GM21825 (cell line): ENCODE measurements at regions not wholly inside any gene's neighbourhood (a gene's known extent, or its start where the extent isn't known, plus 50 kb on each side); places are given as distances from the start of the nearest gene placed in this dataset.
"Not testable (repeated sequence)": the region's sequence is repeated elsewhere in the genome, so short reads cannot be mapped to it uniquely, and the experiment has no call there.

ENCODE experiments used
- ATAC-seq: cut with Tn5 transposase; IDR thresholded peaks from one replicate; pipeline ENCODE4 v1.9.1; 2021; ENCODE audit warnings: mild to moderate bottlenecking, moderate library complexity; ENCODE audit not compliant: unreplicated experiment

DNA sequence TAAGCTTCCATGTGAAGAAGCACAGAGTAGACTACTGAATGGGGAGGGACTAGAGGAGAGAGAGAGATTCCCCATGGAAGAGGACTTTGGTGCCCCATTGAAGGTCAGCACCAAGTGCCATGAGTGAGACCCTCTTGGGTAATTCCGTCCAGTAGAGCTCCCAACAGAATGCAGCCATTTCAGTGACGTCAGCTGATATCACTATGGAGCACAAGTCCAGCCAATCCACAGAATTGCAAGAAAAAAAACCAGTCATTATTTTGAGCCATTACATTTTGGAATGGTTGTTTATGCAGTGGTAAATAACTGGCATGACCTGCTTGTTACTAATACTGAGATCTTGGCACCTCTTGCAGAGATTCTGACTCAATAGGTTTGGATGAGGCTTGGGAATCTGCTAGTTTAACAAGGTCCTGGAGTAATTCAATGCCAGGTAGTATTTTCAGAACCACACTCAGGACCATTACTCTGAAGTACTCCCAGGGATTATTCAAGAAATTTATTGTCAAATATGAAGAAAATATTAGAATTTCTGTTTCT lies 52.6 kb upstream of the SP8 start:
- ATAC-seq = no peak

DNA sequence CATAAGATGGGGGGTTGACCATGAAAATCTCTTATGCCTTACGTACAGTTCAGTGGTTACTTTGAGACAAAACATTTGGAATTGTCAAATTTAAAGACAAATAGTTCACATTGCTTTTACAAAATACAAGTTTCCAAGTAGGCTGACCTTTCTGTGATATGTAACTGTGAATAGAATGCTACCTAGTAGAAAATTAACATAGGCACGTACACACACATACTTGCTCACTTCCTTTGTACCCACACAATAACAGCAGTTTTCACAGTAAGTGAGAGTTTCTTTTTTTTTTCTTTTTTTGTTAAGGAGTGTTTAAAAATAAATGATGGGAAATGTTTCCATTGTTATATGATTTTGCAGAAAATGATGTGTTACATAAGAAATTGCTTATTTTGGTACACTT lies 53.3 kb upstream of the SP8 start:
- ATAC-seq = no peak

DNA sequence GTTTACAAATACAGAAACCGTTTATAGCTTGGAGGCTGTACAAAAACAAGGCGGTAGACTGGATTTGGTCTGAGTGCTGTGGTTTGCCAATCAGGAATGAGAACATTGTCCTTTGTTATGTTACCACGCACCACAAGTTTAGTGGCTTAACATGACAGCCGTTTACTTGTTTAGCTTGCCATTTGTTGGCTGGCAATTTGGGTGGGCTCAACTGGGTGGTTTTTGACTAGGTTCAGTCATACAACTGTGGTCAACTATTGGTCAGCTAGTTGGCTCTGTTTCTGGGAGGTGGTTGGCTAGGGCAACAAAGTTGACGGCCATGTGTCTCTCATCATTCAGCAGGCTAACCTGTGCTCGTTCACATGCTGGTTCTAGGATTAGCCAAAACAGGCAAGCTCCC lies 60.1 kb upstream of the SP8 start:
- no peak for ATAC-seq

DNA sequence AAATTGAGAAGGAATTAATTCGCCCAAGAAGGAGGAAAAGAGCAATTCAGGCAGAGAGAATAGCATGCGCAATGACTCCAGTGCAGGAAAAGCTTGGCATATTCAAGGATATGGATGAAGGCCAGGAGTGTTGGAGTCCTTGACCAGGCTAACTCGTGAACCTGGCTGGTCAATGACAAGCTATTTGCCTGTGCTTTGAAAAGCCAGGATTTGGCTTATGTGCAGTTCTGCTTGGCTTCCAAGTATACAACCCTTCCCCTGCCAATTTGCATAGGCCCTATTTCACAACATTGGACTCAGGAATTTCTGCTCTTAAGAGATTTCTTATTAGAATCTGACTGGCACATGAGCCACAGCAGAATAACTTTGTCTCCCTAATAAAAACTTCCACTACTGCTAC lies 72.3 kb upstream of the SP8 start:
- no peak for ATAC-seq

DNA sequence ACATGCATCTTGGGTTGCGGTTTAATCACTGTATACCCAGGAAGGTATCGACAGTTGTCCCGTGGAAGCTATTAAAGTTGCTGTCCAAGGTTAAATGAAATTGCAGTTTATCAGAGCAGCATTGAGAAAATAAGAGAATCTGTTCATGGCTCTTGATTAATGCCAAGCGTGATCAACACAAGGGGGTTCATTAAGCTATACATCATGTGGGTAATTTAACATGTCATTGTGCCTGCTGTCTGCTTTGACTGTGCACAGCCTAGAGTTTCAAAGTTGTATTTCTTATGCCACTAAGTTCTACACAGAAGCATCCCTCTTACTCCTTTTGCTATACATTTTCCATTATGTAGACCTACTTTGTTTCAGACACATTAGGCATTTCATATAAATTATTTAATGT lies 74.8 kb upstream of the SP8 start:
- no peak for ATAC-seq

DNA sequence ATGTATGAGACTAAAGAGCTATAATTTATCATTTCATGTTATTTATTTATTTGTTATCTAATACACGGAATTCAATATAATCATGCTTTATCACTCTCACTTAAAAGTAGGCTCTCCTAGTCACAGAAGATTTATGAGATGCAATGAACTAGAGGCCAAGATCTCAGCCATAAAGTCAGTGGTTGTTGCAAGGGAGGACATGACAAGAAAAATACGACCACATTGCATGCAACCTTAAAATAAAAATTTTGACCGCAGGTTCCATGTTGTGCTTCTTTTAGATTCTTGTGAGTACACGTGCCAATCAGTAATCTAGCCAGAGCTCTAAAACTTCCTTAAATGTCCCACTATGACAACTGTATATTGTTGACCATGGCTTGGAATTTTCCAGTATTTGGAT lies 75.9 kb upstream of the SP8 start:
- no peak for ATAC-seq

DNA sequence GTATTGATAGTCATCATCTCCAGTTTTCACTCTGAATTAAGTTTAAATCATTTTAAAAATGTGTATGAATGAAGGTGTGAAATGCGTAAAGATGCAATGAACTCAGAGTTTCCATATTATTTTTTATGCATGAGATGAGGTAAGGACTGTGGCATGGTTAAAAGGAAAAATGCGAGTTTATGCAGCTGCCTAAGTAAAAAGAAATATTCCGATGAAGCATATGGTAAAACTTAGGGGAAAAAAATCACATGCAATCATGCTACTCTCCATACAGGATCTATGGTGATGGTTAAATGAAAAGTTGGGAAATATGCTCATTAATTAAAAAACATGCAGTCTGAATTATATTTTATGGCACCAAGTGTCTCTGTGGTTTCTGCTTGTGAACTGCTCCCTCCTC lies 77.5 kb upstream of the SP8 start:
- no peak for ATAC-seq

DNA sequence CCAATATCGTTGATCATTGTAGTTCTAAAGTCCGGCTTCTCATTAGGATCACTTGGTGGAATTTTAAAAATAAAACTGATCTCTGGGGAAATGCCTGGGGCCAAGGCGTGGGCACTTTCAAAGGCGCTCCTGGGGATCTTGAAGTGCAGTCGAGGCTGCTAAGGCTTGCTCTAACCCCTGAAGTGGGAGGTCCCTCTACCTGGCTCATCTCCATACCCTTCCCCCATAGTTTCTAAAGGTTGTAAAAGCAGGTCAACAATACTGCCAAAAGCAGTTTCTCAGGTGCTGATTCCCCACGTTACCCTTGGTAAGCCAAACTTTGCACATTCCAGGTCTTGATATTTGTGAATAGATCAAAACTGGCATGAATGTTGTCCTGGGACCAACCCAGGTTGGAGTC lies 79.0 kb upstream of the SP8 start:
- ATAC-seq = no peak

DNA sequence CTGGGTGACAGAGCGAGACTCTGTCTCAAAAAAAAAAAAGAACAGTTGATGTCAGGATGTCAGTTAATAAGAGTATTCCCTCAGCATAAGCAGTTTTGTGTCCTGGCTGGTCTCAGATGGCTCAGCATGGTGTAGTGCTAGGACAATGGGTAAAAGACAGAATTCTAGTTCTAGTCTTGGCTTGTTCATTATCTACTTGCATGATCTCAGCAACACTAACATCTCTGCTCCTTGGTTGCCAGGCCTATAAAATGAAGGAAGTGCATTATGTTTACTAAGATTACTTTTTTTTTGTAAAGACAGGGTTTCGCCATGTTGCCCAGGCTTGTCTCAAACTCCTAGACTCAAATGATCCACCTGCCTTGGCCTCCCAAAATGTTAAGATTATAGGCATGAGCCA lies 84.3 kb upstream of the SP8 start:
- no peak for ATAC-seq

DNA sequence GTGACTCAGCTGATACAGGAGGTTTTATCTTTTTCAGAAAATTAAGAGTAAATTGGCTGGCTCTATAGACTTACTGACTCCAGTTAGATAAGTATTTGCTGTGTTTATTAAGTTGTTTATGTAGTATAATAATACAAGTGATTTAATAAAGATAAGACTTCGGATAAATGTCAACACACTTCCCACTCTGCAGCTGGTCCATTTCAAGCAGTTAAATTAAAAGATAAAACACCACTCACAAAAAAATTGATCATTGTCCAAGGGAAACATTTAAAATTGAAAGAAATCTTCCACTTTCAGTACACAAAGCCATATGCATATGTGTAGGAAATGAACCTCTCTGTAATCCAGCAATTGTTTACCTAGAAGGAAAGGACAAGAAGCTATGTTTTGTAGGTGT lies 106.1 kb upstream of the SP8 start:
- ATAC-seq = no peak

DNA sequence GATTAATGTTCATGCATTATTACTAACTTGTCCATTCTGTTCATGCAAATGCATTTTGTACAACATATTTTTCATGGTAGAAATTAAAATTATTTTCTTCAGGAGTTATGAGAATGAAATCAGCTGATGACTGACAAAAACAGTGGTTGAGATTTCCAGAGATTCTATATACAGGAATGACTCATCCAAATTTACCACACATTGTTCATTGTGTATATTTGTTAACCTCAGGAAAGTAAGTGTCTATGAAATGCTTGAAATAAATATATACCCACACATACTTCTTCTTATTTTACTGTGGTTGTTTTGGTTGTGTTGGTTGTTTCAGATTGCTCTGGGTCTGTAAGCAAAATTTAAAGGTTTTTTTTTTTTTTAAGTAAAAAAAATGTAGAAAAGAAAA lies 108.1 kb upstream of the SP8 start:
- no peak for ATAC-seq

DNA sequence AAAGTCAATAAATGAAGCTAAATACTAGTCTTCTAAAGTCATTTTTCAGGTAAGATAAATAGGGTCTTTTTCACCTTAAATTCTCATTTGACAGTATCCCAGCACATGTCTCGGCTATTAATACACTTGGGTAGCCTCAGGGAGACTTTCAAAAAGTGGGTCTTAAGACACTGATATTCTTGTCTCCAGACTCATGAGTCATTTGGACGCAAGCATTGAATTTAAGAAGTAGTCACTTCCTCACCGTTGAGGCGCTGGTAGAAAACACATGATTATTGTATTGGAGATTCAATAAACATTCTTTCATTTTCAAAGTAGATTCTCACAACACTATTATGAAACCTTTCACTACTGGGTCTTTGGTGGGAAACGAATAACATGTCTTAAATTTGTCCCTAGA lies 108.9 kb upstream of the SP8 start:
- ATAC-seq = no peak

DNA sequence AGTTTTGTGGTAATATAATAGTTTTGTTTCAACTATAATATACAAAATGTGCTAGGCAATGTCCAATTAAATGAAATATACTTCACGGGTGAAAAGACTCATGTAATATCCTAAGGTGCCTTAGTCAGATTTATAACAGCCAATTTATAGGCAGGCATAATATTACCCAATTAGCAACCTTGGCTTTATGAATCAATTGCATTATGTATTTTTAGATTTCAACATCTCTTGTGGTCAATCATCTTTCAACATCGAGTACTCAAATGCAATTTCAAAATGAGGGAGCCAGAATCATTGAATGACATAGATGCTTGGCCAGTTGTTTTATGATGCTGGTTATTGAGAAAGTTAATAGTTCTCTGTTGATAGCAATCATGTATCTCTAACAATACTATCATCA lies 110.3 kb upstream of the SP8 start:
- ATAC-seq = no peak

DNA sequence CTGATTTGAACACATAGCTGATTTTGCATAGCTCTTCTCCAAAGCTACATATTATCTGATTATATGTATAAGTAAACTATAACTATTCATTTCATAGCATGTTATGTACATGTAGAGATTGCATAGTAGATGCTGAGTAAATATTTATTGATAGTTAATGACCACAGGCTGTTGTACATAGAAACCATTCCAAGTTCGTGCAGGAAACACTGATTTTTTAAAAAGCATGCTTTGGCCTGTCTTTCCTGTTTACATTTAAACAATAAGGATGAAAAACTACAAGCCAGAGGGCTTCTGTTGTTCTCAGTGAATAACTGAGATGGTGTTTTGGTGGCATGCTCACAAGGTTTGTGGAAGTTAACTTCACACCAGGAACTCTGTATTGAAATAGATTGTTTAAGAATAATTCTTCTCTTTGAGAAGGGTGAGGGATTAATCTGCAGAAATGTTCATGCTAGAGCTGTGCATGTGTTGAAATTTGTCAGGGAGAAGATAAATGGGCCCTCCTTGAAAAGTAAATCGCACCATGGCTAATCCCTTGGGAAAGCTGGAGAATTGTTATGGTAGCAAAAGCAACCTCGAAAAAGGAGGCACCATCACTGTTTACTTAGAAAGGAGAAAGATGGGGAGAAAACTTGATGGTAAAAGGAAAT lies 120.2 kb upstream of the SP8 start:
- ATAC-seq = no peak

DNA sequence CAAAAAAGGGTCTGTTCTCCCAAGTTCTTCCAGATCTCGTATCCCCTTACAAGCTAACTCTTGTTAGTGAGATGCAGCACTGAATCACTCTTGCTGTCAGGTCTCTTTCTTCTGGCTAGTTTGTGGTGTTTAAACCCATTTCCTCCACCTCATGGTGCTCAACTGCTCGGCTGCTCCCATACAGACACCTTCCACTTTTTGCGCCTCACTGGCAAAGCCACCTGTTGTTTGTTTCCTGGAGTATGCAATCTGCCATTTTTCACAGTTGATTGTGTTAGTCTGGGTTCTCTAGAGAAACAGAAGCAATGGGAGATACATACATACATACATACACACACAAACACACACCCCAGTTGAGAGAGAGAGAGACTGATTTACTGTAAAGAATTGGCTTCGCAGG lies 124.4 kb upstream of the SP8 start:
- no peak for ATAC-seq

DNA sequence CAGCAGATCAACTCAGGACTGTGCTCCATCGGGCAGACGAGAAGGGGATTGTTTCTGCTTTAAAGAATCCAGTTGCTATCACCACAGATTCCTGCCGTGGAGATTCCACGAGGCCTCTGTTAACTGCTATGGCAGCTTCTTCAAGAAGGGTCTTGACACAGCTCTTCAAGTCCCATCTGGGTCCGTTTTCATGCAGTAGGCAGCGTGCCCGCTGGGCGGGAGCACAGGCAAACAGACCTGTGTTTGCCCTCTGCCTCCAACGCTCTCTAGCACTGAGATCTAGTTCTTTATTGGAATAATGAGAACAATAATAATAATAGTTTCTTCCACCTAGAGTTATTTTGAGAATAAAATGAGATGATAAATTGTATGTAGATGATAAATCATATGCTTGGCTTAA lies 127.2 kb upstream of the SP8 start:
- ATAC-seq = no peak

DNA sequence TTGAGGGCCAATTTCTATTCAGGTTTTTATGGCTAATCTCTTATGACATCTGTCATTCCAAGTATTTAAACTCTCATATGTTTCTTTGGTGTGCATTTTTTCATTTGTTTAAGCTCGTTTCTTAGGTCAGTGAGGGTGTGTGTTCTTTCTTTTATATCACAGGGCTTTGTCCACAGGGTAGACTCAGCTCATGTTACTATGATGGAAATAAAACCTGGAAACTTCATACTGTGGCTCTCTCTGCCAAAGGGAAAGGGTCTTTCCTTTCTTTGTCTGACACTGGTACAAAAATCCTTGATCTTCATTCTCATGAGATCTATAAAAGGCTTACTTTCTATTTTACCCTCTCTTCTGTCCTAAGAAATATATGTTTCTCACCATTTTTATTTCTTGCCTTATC lies 129.6 kb upstream of the SP8 start:
- ATAC-seq = no peak

DNA sequence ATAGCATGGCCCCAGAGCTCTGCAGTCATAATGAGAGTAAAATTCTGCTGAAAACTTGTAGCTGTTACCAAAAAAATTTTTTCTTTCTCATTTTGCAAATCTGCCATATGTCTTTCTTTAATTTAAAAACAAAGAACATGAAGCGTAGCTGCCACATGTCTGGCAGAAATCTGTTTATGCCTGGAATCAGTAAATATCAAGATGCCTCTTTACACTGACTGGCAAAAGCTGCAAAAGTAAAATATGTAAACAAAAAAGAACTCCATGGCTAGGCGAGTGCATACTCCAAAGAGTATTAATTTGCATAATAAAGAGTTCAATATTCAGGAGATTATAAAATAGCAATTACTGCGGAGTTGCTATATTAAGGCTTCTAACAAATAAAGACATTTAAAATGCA lies 130.9 kb upstream of the SP8 start:
- no peak for ATAC-seq

DNA sequence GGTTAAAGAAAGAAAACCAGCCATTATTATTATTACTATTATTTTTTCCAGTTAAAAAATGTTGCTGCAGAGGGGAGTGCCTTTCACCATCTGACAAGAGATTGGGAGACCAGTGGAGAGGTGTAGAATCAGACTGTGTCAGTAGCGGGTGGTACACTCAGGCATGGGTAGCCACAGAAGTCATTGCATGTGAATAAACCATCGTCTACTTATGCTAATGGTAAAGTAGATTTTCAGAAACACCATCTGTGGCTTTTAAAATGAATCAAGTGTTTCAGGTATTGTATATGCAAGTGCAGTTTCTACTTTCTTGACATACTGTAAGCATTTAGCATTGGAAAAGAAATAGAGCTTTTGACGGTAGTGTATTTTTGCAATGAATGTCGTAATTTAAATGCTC lies 131.5 kb upstream of the SP8 start:
- ATAC-seq = no peak

DNA sequence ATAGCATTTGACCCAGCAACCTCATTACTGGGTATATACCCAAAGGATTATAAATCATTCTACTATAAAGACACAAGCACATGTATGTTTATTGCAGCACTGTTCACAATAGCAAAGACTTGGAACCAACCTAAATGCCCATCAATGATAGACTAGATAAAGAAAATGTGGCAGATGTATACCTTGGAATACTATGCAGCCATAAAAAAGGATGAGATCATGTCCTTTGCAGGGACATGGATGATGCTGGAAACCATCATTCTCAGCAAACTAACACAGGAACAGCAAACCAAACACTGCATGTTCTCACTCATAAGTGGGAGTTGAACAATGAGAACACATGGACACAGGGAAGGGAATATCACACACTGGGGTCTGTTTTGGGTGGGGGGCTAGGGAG lies 140.5 kb upstream of the SP8 start:
- not testable (repeated sequence) for ATAC-seq

DNA sequence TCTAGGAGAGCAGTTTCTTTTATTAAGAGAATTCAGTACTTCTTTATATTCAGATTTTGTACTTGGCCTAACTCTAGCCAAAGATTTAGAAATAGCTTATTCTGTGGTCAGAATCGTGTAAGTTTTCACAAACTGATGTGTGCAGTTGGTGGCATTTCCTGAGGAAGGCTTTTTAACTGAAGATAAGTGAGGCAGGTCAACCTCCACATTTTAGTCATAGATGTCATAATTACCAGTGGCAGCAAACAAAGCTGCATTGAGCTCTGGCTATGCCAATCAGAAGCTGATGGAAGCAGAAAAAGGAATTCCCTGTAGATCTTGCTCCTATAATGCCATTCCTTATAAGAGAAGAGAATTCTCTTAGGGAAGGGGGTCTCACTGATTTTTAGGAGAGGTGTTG lies 141.3 kb upstream of the SP8 start:
- no peak for ATAC-seq

DNA sequence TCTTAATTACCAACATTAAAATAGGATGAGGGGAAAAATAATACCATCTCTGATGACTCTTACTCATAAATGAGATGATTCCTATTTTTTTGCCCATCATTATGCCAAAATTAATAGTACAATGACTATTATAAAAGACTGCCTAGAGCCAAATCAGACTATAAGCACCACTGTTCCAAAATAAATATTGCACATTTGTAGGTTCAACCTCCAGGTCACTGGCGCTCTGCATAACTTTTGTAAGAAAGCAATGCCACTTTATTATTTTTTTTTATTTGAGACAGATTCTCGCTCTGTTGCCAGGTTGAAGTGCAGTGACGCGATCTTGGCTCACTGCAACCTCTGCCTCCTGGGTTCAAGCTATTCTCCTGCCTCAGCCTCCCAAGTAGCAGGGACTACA lies 142.5 kb upstream of the SP8 start:
- ATAC-seq = no peak

DNA sequence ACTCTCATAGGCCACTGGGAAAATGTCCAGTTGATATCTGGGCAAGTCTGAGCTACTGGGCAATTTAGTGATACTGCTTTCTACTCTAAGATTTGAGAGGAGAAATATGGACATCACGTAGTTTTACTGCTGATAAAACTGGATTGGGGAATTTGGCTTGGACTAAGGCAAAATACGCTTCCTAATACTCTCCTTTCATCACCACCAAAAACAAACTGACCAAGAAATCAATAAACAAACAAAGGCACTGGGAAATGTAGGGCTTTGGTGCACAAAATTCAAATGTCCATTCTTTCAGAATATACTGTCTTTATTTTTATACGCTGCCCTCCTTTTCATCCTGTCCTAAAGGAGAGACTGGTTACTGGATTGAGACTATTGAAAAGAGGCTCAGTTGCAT lies 145.1 kb upstream of the SP8 start:
- no peak for ATAC-seq
